Right forelimb (tissue), 1 donor: ENCODE measurements at regions not wholly inside any gene's neighbourhood (a gene's known extent, or its start where the extent isn't known, plus 50 kb on each side); places are given as distances from the start of the nearest gene placed in this dataset.

ENCODE experiments used
- DNase-seq: peaks from one replicate; pipeline ENCODE4 v3.0.0-alpha.2; 2018

- DNase-seq: no peak
Measured at GRCh38 chr10:28785018-28785417, 107.7 kb downstream of the BAMBI start.

- no peak for DNase-seq
Measured at GRCh38 chr10:28788252-28788651, 110.9 kb downstream of the BAMBI start.

GRCh38 chr10:28788762-28789161, 111.4 kb downstream of the BAMBI start:
- no peak for DNase-seq

DNA sequence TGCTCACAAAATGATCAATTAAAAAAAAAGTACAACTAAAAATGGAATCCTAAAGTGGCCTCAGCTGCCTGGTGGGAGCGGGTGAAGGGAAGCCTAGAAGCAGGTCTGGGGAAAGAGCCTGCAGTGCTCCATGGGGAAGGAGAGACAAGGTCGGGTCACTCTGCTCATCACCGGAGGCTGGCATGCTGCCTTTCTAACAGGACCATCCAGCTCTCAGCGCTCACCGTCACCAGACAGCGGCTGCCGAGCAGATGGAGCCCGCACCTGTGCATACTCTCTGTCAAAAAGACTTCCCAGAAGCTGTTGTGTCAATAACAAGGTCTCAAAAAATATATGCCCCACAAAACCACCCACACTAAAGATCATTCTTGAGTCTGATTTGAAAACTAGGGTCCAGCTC, 112.8 kb downstream of the BAMBI start:
- no peak for DNase-seq

DNA sequence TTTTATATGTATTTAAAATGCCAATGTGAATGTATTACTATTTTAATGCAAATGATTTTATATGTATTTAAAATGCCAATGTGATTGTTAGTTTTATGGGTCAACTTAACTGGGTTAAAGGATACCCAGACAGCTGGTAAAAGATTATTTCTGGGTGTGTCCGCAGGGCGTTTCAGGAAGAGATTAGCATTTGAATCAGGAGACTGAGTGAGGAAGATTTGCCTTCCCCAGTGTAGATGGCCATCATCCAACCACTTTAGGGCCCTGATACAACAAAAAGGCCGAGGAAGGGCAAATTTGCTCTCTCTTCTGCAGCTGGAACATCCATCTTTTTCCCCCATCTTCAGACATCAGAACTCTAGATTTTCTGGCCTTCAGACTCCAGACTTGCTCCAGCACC, 116.2 kb downstream of the BAMBI start:
- DNase-seq: no peak

DNA sequence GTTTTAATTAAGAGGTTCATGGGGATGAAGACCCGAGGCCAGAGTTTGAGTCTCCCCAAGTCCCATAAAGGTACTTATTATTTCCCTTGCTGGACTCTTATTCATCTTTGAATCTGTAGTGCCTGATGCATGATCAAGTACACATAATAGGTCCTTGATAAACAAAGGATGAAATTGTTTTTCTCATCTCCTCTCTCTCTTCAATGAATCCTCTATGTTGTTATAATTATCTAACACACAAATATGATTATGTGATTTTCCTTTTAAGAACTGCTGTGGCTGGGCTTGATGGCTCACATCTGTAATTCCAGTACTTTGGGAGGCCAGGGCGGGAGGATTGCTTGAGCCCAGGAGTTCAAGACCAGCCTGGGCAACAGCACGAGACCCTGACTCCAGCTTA, 117.7 kb downstream of the BAMBI start:
- no peak for DNase-seq

GRCh38 chr10:28796606-28797512, 119.5 kb downstream of the BAMBI start:
- no peak for DNase-seq

- no peak for DNase-seq
Measured at GRCh38 chr10:28797904-28798371, 120.6 kb downstream of the BAMBI start.

DNA sequence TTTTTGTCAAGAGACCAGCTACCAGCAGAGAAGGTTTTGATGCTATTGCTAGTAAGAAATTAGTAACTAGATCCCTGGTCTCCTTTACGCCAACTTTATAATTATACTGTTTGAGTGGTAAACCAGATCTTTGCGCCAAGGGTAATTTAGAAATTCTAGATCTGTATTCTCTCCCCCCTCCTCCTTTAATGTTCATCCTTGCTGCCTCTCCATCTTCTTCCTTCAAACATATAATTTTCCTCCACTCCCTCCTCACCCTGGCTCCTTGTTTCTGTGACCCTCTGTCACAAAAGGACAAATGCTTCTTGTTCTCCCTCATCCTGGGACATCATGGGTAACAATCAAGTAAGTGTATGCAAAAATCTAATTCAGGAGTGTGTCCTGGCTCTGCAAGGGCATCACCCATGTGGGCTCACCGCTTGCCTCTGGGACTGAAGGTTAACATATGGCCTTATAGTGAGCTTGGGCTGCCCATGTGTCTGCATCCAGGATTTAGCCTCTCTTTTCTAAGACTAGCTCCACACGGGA, 121.2 kb downstream of the BAMBI start:
- DNase-seq: no peak

DNA sequence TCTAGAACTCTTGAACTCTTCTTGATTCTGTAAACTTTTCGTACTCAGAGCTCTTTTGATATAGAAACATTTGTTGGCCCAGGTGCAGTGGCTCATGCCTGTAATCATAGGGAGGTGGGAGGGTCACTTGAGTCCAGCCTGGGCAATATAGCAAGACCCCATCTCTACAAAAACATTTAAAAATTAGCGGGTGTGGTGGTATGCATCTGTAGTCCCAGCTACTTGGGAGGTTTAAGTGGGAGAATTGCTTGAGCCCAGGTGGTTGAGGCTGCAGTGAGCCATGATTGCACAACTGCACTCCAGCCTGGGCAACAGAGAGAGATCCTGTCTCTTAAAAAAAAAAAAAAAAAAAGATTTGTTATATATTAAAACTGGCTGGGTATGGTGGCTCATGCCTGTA, 121.6 kb downstream of the BAMBI start:
- no peak for DNase-seq

GRCh38 chr10:28800144-28800543, 122.8 kb downstream of the BAMBI start:
- DNase-seq: no peak

GRCh38 chr10:28801247-28801646, 123.9 kb downstream of the BAMBI start:
- no peak for DNase-seq

DNA sequence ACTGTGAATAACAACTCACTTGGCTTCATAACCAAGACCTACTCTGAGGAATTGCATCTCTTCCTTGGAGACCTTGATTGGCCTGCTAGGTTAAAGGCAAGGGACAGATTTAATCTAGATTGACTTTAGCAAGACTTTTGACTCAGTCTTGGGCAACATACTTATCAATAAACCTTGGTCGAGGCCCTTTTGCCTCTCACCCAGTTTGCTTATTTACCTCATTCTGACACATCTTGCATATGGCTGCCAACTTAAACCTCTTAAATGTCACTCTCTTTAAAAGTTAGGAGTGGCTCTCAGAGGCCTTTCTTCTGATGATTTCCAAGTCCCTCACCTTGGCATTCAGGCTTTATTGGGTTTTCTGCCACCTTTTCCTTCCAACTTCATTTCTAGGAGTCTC, 124.5 kb downstream of the BAMBI start:
- DNase-seq: no peak

DNA sequence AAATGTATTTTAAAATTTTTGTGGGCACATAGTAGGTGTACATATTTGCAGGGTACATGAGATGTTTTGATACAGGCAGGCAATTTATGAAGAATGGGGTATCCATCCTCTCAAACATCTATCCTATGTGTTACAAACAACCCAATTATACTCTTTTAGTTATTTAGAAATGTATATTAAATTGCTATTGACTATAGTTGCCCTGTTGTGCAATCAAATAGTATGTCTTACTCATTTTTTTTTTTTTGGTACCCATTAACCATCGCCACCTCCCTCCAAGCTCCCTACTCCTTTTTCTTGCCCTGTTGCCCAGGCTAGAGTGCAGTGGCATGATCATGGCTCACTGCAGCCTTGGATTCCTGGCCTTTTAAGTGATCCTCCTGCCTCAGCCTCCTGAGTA, 128.1 kb downstream of the BAMBI start:
- DNase-seq: no peak

GRCh38 chr10:28806488-28806941, 129.2 kb downstream of the BAMBI start:
- DNase-seq: no peak

DNA sequence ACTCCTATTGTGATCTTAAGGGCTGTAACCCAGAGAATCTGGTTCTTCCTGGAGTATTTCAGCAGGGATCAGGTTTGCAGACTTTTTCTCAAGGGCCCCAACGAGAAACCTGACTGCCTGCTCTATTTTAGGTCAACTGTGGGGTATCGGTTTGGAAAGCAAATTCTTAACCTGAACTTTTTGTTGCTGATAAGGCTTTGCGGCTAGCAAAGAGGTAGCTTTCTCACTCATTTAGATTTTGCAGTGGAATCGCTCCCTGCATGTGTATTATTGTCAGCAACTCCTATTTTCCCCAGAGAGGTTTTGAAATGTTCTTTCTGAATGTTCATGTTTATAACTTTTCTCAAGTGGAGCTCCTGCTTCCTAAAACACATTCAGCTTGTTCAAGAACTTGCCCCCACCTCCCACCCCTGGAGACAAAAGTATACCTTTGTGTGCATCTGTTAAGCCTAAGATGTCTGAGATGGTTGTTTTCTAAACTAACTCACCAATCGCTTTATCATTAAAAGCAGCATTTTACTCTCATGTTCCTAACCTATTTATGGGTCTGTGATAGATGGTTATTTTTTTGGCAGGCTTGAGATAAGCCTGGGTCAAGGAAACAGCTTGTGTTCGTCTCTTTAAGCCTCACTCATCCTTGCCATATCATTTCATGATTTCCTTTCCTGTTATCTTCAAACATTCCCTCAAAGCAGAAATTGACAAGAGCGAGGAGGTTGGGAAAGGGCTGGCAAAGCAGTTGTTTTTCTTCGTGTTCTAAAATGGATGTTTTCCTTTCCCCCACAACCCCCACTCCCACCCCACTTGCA, 129.8 kb downstream of the BAMBI start:
- no peak for DNase-seq

DNA sequence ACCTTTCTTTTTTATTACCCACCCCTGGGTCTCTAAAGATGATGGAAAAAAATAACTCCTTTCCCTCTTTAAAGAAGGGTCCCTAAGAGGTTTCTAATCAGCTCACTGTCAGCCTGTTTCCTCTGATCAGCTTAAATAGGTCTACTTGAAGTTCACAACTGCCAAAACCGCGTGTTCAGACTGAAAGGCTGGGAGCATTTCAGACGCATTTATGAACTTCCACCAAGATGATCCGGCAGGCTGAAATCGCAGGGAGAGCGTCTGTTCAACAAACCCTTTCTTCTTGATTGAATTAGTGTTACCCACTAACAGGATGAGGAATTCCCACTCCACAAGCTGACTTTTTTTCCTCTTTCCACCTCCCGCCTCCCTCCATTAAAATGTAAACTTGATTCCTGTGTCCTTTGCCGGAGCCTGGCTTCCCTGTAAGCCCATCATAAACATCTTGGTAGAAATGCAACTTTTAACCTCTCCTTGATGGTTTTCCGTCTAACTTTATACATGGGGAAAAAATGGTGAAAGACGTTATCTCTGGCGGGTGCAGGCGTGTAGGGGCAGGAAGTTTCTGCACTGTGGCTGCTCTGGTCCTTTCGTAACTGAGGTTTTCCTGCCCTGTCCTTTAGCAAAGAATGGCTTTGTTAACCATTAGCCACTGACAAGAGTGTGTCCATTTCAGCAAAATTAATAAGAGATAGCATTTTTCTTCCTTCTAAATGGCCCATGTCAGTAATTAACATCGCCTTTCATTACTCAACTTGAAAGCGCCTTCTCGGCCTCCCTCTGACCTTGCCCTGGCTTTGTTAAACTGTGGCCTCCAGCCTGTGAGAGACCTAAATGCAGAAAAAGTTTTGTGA, 130.7 kb downstream of the BAMBI start:
- no peak for DNase-seq

- DNase-seq: no peak
Measured at GRCh38 chr10:28808693-28809092, 131.4 kb downstream of the BAMBI start.

GRCh38 chr10:28810057-28810870, 132.9 kb downstream of the BAMBI start:
- DNase-seq: no peak

DNA sequence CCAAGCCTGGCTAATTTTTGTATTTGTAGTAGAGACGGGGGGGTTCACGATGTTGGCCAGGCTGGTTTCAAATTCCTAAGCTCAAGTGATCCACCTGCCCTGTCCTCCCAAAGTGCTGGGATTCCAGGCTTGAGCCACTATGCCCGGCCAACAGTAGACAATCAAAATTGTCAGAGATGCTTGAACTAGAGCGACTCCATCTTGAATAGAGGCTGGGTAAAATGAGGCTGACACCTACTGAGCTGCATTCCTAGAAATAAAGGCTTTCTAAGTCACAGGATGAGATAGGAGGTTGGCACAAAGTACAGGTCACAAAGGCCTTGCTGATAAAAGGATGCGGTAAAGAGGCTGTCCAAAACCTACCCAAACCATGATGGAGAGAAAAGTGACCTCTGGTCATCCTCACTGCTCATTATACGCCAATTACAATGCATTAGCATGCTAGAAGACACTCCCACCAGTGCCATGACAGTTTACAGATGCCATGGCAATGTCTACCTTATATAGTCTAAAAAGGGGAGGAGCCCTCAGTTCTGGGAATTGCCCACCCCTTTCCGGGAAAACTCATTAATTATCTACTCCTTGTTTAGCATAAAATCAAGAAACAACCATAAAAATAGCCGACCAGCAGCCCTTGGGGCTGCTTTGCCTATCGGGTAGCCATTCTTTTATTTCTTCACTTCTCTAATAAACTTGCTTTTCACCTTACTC, 134.5 kb downstream of the BAMBI start:
- no peak for DNase-seq
